ENCODE measurements at regions not wholly inside any gene's neighbourhood (a gene's known extent, or its start where the extent isn't known, plus 50 kb on each side); places are given as distances from the start of the nearest gene placed in this dataset.

- no TSS peak for BruUV-seq (replicated peaks)
- H3K27ac ChIP-seq (ENCODE audit: control insufficient read depth, insufficient read depth) = no peak overlapping the region
- ChIA-PET SMC1A (ENCODE audit: uncharacterized antibody, unreplicated experiment) (interaction anchor here (1.1 kb wide), 1 partner anchor 8 kb away, joined by 3 read pairs; no protein-coding TSS in a partner anchor), CTCF (no interaction called here), RAD21 (ENCODE audit: unreplicated experiment) (interaction anchor here (1.0 kb wide), 1 partner anchor 13 kb away, joined by 4 read pairs; no protein-coding TSS in a partner anchor), POLR2A (no interaction called here)
- ATAC-seq = no peak
- no peak overlapping the region for H3K4me3 ChIP-seq
- TF ChIP-seq ELK1 (IDR thresholded peaks at IDR 0.05; ENCODE audit: low read depth, low read length) (no peak), BCL3 (IDR thresholded peaks at IDR 0.05; ENCODE audit: borderline replicate concordance, insufficient read depth, low read depth, low read length, poor library complexity, severe bottlenecking) (no peak), ZNF24 (IDR thresholded peaks at IDR 0.05) (0 out of 2 replicates have a peak, but pooled peaks have one; percentile 33)
- in situ Hi-C loops (cut with MboI) = no loop called here
- FAIRE-seq = no peak
- H3K9ac ChIP-seq (ENCODE audit: control insufficient read depth, insufficient read depth, low read length) = no peak overlapping the region
- no peak overlapping the region for H3K4me2 ChIP-seq (ENCODE audit: control insufficient read depth, insufficient read depth)
- DNase-seq (ENCODE audit: low read depth, low spot score) = no peak
- H3K79me2 ChIP-seq (ENCODE audit: control insufficient read depth, insufficient read depth, low read length) = no peaks in the 10 kb centered on the region
- no peaks in the 10 kb centered on the region for H4K20me1 ChIP-seq (ENCODE audit: control insufficient read depth, insufficient read depth)
- no peaks in the 10 kb centered on the region for H3K9me3 ChIP-seq (replicated peaks; ENCODE audit: control insufficient read depth, insufficient read depth, low read length)
- intact Hi-C loops (cut with micrococcal nuclease; ENCODE audit: unreplicated experiment) = no loop called here
- H3K36me3 ChIP-seq (ENCODE audit: control insufficient read depth in 2 of 2, insufficient read depth in 2 of 2, low read length in 1 of 2) = no peaks in the 10 kb centered on the region
- H3K27me3 ChIP-seq (replicated peaks in 1 of 2; ENCODE audit: control insufficient read depth in 2 of 2, insufficient read depth in 2 of 2, low read length in 1 of 2) = no peaks in the 10 kb centered on the region
- no peaks in the 10 kb centered on the region for H3K4me1 ChIP-seq (ENCODE audit: control insufficient read depth, insufficient read depth, low read length)
- WGBS (ENCODE audit: insufficient coverage, insufficient replicate concordance, low lambda C conversion rate, missing lambda C conversion rate) = 2% methylated on average over 2 of the region's 2 CpGs
- H2AFZ ChIP-seq (ENCODE audit: control insufficient read depth, low read depth, low read length) = no peak overlapping the region
Observed at GRCh38 chr6:147136057-147136456, 68.2 kb upstream of the STXBP5 start.

GRCh38 chr6:147137986-147138385, 66.2 kb upstream of the STXBP5 start:
- no peak for FAIRE-seq
- WGBS (ENCODE audit: insufficient coverage, insufficient replicate concordance, low lambda C conversion rate, missing lambda C conversion rate) = 62% methylated on average over 4 of the region's 4 CpGs
- TF ChIP-seq IKZF1 (conservative IDR thresholded peaks at IDR 0.05) (no peak), FOS (IDR thresholded peaks at IDR 0.05; ENCODE audit: borderline replicate concordance, extremely low read depth, insufficient read length) (no peak), SUPT20H (IDR thresholded peaks at IDR 0.05; ENCODE audit: borderline replicate concordance, control insufficient read depth, low read depth, low read length) (no peak), SPI1 (IDR thresholded peaks at IDR 0.05; ENCODE audit: borderline replicate concordance, insufficient read depth, low read depth, low read length) (no peak), REST (IDR thresholded peaks at IDR 0.05; ENCODE audit: low read depth, low read length) (no peak), MYC (IDR thresholded peaks at IDR 0.05; ENCODE audit: insufficient read depth, insufficient read length, insufficient replicate concordance, low read length, severe bottlenecking) (no peak)

More at GRCh38 chr6:147137986-147138385, 66.2 kb upstream of the STXBP5 start:
- no peak for ATAC-seq
- POLR2A ChIA-PET = no interaction called here
- no peak overlapping the region for H3K9ac ChIP-seq (ENCODE audit: control insufficient read depth, insufficient read depth, low read length)
- no peaks in the 10 kb centered on the region for H3K4me1 ChIP-seq (ENCODE audit: control insufficient read depth, insufficient read depth, low read length)
- H3K4me2 ChIP-seq (ENCODE audit: control insufficient read depth, insufficient read depth) = no peak overlapping the region
- intact Hi-C loops (cut with micrococcal nuclease; ENCODE audit: unreplicated experiment) (no loop called here), in situ Hi-C loops (cut with MboI) (no loop called here)
- no peak overlapping the region for H2AFZ ChIP-seq (ENCODE audit: control insufficient read depth, low read depth, low read length)
- CTCF ChIA-PET = no interaction called here
- SMC1A ChIA-PET (ENCODE audit: uncharacterized antibody, unreplicated experiment) = no interaction called here
- H3K36me3 ChIP-seq (ENCODE audit: control insufficient read depth in 2 of 2, insufficient read depth in 2 of 2, low read length in 1 of 2) = no peaks in the 10 kb centered on the region
- H3K4me3 ChIP-seq = no peak overlapping the region
- no peaks in the 10 kb centered on the region for H3K9me3 ChIP-seq (replicated peaks; ENCODE audit: control insufficient read depth, insufficient read depth, low read length)
- RAD21 ChIA-PET (ENCODE audit: unreplicated experiment) = no interaction called here
- no peak for DNase-seq (ENCODE audit: low read depth, low spot score)
- H3K27me3 ChIP-seq (replicated peaks in 1 of 2; ENCODE audit: control insufficient read depth in 2 of 2, insufficient read depth in 2 of 2, low read length in 1 of 2) = no peaks in the 10 kb centered on the region
- no peaks in the 10 kb centered on the region for H4K20me1 ChIP-seq (ENCODE audit: control insufficient read depth, insufficient read depth)
- BruUV-seq (replicated peaks) = no TSS peak
- no peaks in the 10 kb centered on the region for H3K79me2 ChIP-seq (ENCODE audit: control insufficient read depth, insufficient read depth, low read length)
- no peak overlapping the region for H3K27ac ChIP-seq (ENCODE audit: control insufficient read depth, insufficient read depth)

Measured in GM12878 (cell line).